Endothelial cell of umbilical vein (primary cell): ENCODE measurements at regions not wholly inside any gene's neighbourhood (a gene's known extent, or its start where the extent isn't known, plus 50 kb on each side); places are given as distances from the start of the nearest gene placed in this dataset.

Source experiments
- BruUV-seq: library from RNA; stranded (reverse); fragments of 400-500 nt; replicated peaks from 2 replicates; lab custom pipeline; 2021; lab: Mats Ljungman, UMichigan
- CTCF ChIA-PET: fragments of 300-600, 350-600 bp; sonication (Branson Sonifier 250); formaldehyde crosslinking; loops from one replicate; lab custom pipeline; 2021; ENCODE audit warnings: antibody characterized with exemption, inconsistent platforms; lab: Charles Lee
- POLR2A ChIA-PET: fragments of 300-600, 350-600 bp; sonication (Branson Sonifier 250); formaldehyde crosslinking; loops from one replicate; lab custom pipeline; 2021; ENCODE audit warnings: antibody characterized with exemption, inconsistent platforms; lab: Charles Lee
- DNase-seq: peaks from one replicate; pipeline ENCODE4 v3.0.0-alpha.2; 2011; ENCODE audit warnings: low read depth, low spot score
- FAIRE-seq: peaks from 2 replicates; lab custom pipeline; 2011; peaks lifted over from hg19 to GRCh38; lab: Jason Lieb, UNC
- H2AFZ ChIP-seq: 2 replicates; pipeline ENCODE4 v1.6.0; 2012; ENCODE audit warnings: low read depth, low read length, control low read depth, inconsistent platforms
- H3K27ac ChIP-seq: 2 replicates; pipeline ENCODE4 v1.5.1; 2011; ENCODE audit warnings: low read depth, mild to moderate bottlenecking, control low read depth, low read length, moderate library complexity; ENCODE audit not compliant: insufficient read depth
- H3K27me3 ChIP-seq, 2 experiments: 2 replicates each; pipeline versions ENCODE4 v1.6.0 to v1.6.1; 2011; ENCODE audit warnings: low read length in 2 of 2, mixed read lengths in 1 of 2; ENCODE audit not compliant: control insufficient read depth in 2 of 2, insufficient read depth in 2 of 2
- H3K36me3 ChIP-seq, 2 experiments: 2 replicates in 1 of 2; 3 replicates in 1 of 2; pipeline ENCODE4 v1.5.1; 2011; ENCODE audit warnings: low read length in 2 of 2, mild to moderate bottlenecking in 1 of 2, moderate library complexity in 1 of 2; ENCODE audit not compliant: control insufficient read depth in 2 of 2, insufficient read depth in 2 of 2; ENCODE audit errors: extremely low read depth in 1 of 2
- H3K4me1 ChIP-seq: 3 replicates; pipeline ENCODE4 v1.5.1; 2011; ENCODE audit warnings: mild to moderate bottlenecking, low read length; ENCODE audit not compliant: control insufficient read depth, insufficient read depth; ENCODE audit errors: extremely low read depth
- H3K4me2 ChIP-seq: 2 replicates; pipeline ENCODE4 v1.6.1; 2011; ENCODE audit warnings: low read length, control low read depth, mixed read lengths; ENCODE audit not compliant: insufficient read depth
- H3K4me3 ChIP-seq, 3 experiments: fragments of 200-600 bp in 1 of 3; sonication (generic), shearing (Covaris generic) in 1 of 3; replicated peaks in 1 of 3; 2 replicates each; pipeline ENCODE4 v1.5.1; 2011 to 2016; ENCODE audit warnings: control low read depth in 3 of 3, low read length in 3 of 3, mild to moderate bottlenecking in 2 of 3, inconsistent platforms in 1 of 3, low read depth in 1 of 3, moderate library complexity in 1 of 3; ENCODE audit not compliant: insufficient read depth in 1 of 3
- H3K79me2 ChIP-seq: 2 replicates; pipeline ENCODE4 v1.6.0; 2012; ENCODE audit warnings: low read length, inconsistent platforms; ENCODE audit not compliant: control insufficient read depth, insufficient read depth
- H3K9ac ChIP-seq: replicated peaks from 2 replicates; pipeline ENCODE3; 2011; ENCODE audit warnings: low read length, control low read depth; ENCODE audit not compliant: insufficient read depth; ENCODE audit errors: extremely low read depth
- H3K9me1 ChIP-seq: replicated peaks from 3 replicates; pipeline ENCODE4 v1.6.0; 2011; ENCODE audit warnings: mild to moderate bottlenecking, low read length; ENCODE audit not compliant: control insufficient read depth, insufficient read depth; ENCODE audit errors: extremely low read depth
- H3K9me3 ChIP-seq: replicated peaks from 2 replicates; pipeline ENCODE4 v1.5.1; 2012; ENCODE audit warnings: low read length, inconsistent platforms; ENCODE audit not compliant: control insufficient read depth, insufficient read depth
- H4K20me1 ChIP-seq: replicated peaks from 2 replicates; pipeline ENCODE3; 2011; ENCODE audit warnings: mild to moderate bottlenecking, low read length; ENCODE audit not compliant: control insufficient read depth, insufficient read depth; ENCODE audit errors: extremely low read depth
- CTCF ChIP-seq, 2 donors: IDR thresholded peaks; 1 replicate in 1 of 2; 2 replicates in 1 of 2; pipeline ENCODE4 v1.5.1; 2011; ENCODE audit warnings: low read length in 2 of 2, mild to moderate bottlenecking in 2 of 2, moderate library complexity in 2 of 2, control low read depth in 1 of 2, inconsistent platforms in 1 of 2, low read depth in 1 of 2; ENCODE audit not compliant: insufficient read depth in 1 of 2; ENCODE audit errors: extremely low read depth in 1 of 2
- EZH2 ChIP-seq: IDR thresholded peaks from 2 replicates; pipeline ENCODE4 v1.6.1; 2012; ENCODE audit warnings: borderline replicate concordance, low read depth, mild to moderate bottlenecking, moderate library complexity, low read length, inconsistent platforms; ENCODE audit not compliant: severe bottlenecking
- FOS ChIP-seq: IDR thresholded peaks from 2 replicates; pipeline ENCODE4 v1.6.1; 2011; ENCODE audit warnings: mild to moderate bottlenecking, low read length, moderate library complexity, borderline replicate concordance; ENCODE audit not compliant: insufficient read depth
- GATA2 ChIP-seq: IDR thresholded peaks from 2 replicates; pipeline ENCODE4 v1.7.0; 2011; ENCODE audit warnings: low read depth, mild to moderate bottlenecking, moderate library complexity, mixed read lengths, low read length; ENCODE audit not compliant: insufficient read length, insufficient read depth
- JUN ChIP-seq: IDR thresholded peaks from 2 replicates; pipeline ENCODE4 v1.6.1; 2011; ENCODE audit warnings: borderline replicate concordance, low read depth; ENCODE audit not compliant: insufficient read length, insufficient read depth
- MAX ChIP-seq: IDR thresholded peaks from 2 replicates; pipeline ENCODE4 v1.6.1; 2011; ENCODE audit not compliant: insufficient read depth, insufficient read length
- MYC ChIP-seq: IDR thresholded peaks from one replicate; pipeline ENCODE4 v1.6.1; 2011; ENCODE audit warnings: mild to moderate bottlenecking, low read depth, low read length
- POLR2A ChIP-seq: IDR thresholded peaks from 2 replicates; pipeline ENCODE4 v1.6.1; 2012; ENCODE audit warnings: low read depth, mild to moderate bottlenecking, control low read depth, low read length
- POLR2AphosphoS5 ChIP-seq: IDR thresholded peaks from 2 replicates; pipeline ENCODE4 v1.6.1; 2012; ENCODE audit warnings: low read depth, mild to moderate bottlenecking, control low read depth, low read length, moderate library complexity; ENCODE audit not compliant: insufficient read depth
- dilution Hi-C: fragments of 300-500 bp; cut with MboI; formaldehyde crosslinking; loops from one replicate; pipeline ENCODE4 v1.15.0; 2019; ENCODE audit warnings: low sequenced_read_pairs; ENCODE audit not compliant: extremely low pct_ligation_motif_present
- intact Hi-C: fragments of 100-400 bp; cut with micrococcal nuclease; formaldehyde crosslinking; loops from one replicate; pipeline ENCODE4 v1.10.0; 2022

DNA sequence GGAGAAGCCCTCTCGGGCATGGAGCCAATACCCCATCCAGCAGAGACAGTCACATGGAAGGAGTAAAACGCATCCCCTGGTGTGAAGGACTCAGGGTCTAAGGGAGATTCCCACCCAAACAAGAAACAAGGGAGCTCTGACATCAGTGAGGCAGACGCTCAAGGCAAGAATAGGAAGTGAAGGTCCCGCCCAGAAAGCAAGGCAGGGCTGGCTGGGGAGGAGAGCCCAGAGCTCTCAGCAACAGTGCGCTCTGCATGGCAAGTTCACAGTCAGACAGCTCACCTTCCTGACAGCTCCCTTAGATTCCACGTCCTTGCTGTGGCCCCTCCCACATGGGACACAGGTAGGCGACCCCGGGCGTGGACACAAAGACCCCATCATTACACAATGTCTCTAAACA, 85.6 kb downstream of the TTLL2 start:
- Histone ChIP-seq H2AFZ (no peak overlapping the region), H3K4me1 (no peaks in the 10 kb centered on the region), H3K27me3 (no peaks in the 10 kb centered on the region), H3K4me2 (no peak overlapping the region), H3K79me2 (no peaks in the 10 kb centered on the region), H3K27ac (no peak overlapping the region), H4K20me1 (no peaks in the 10 kb centered on the region), H3K9me1 (no peaks in the 10 kb centered on the region), H3K9ac (no peak overlapping the region), H3K9me3 (no peaks in the 10 kb centered on the region), H3K36me3 (no peaks in the 10 kb centered on the region), H3K4me3 (no peak overlapping the region)
- no TSS peak for BruUV-seq
- dilution Hi-C loops = no loop called here
- DNase-seq (no peak), FAIRE-seq (no peak)
- no peak for TF ChIP-seq MYC
- TF ChIP-seq MAX = no peak
- TF ChIP-seq FOS = no peak
- TF ChIP-seq POLR2A = no peak
- no peak for TF ChIP-seq EZH2
- TF ChIP-seq POLR2AphosphoS5 = no peak
- TF ChIP-seq CTCF (IDR thresholded peaks at IDR 0.05; ENCODE audit: extremely low read depth in 1 of 2, insufficient read depth in 1 of 2, low read depth in 1 of 2, low read length in 2 of 2) = no peak
- TF ChIP-seq GATA2 = no peak
- no peak for TF ChIP-seq JUN
- POLR2A ChIA-PET = no interaction called here
- CTCF ChIA-PET = no interaction called here
- intact Hi-C loops = no loop called here
